Spinal cord (tissue), 9 donors: ENCODE measurements at regions not wholly inside any gene's neighbourhood (a gene's known extent, or its start where the extent isn't known, plus 50 kb on each side); places are given as distances from the start of the nearest gene placed in this dataset.

Experiments used
- DNase-seq, 6 donors: peaks; one replicate each; pipeline versions ENCODE4 v3.0.0 to v3.0.0-alpha.2; 2013 to 2015; ENCODE audit warnings: low spot score in 6 of 6, low read depth in 4 of 6
- H3K27ac ChIP-seq: one replicate; pipeline ENCODE4 v1.5.1; 2013; ENCODE audit warnings: low read depth, low read length, control low read depth
- H3K27me3 ChIP-seq: one replicate; pipeline ENCODE4 v1.6.1; 2013; ENCODE audit warnings: low read length; ENCODE audit not compliant: control insufficient read depth, insufficient read depth
- H3K36me3 ChIP-seq: one replicate; pipeline ENCODE4 v1.6.1; 2013; ENCODE audit warnings: low read length; ENCODE audit not compliant: control insufficient read depth, insufficient read depth
- H3K4me1 ChIP-seq: one replicate; pipeline ENCODE4 v1.6.1; 2013; ENCODE audit warnings: low read length; ENCODE audit not compliant: control insufficient read depth, insufficient read depth
- H3K4me3 ChIP-seq: one replicate; pipeline ENCODE4 v1.5.1; 2013; ENCODE audit warnings: low read depth, low read length, control low read depth
- H3K9me3 ChIP-seq: one replicate; pipeline ENCODE4 v1.6.1; 2013; ENCODE audit warnings: low read length; ENCODE audit not compliant: control insufficient read depth, insufficient read depth
- WGBS: methylation state at CpG from one replicate; pipeline ENCODE4 v1.1.5; 2013; ENCODE audit warnings: missing lambda C conversion rate; ENCODE audit not compliant: insufficient coverage; 5-methylcytosine and 5-hydroxymethylcytosine counted together
- donor health status: healthy.

- H3K4me1 ChIP-seq: peaks cover 45% of the 10 kb centered on the region
- H3K27me3 ChIP-seq: no peaks in the 10 kb centered on the region
- no peak overlapping the region for H3K27ac ChIP-seq
- 73% methylated on average over 1 of the region's 1 CpG for WGBS
- no peaks in the 10 kb centered on the region for H3K36me3 ChIP-seq
- no peak overlapping the region for H3K4me3 ChIP-seq
- H3K9me3 ChIP-seq: no peaks in the 10 kb centered on the region
- no peak for DNase-seq
Measured at GRCh38 chr3:10555263-10555662, 49.9 kb upstream of the ATP2B2 start.

DNA sequence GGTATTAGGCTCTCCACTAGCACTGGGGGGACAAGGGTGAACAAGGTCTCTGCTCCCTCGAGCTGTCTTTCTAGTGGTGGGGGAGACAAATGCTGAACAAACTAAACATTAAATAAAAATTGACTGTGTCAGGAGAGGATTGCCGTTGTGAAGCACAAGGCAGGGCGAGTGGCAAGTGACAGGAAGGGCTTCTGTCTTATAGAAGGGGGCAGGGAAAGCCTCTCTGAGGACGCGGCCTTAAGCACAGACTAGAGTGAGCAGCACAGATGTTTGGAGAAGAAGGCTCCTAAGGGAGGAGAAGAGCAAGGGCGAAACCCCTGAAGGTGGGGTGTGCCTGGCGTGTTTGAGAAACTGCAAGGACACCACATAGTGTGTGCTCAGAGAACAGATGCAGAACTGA lies 50.9 kb upstream of the ATP2B2 start:
- H3K4me1 ChIP-seq: peaks cover 36% of the 10 kb centered on the region
- H3K27ac ChIP-seq: no peak overlapping the region
- H3K27me3 ChIP-seq: no peaks in the 10 kb centered on the region
- no peaks in the 10 kb centered on the region for H3K36me3 ChIP-seq
- no peaks in the 10 kb centered on the region for H3K9me3 ChIP-seq
- DNase-seq: no peak
- H3K4me3 ChIP-seq: no peak overlapping the region
- WGBS: 67% methylated on average over 3 of the region's 7 CpGs

- no peak for DNase-seq
- Histone ChIP-seq H3K36me3 (no peaks in the 10 kb centered on the region), H3K27me3 (no peaks in the 10 kb centered on the region), H3K9me3 (no peaks in the 10 kb centered on the region), H3K4me1 (peaks cover 30% of the 10 kb centered on the region), H3K4me3 (no peak overlapping the region), H3K27ac (no peak overlapping the region)
- WGBS: 66% methylated on average over 7 of the region's 7 CpGs
Measured at GRCh38 chr3:10557250-10557649, 51.9 kb upstream of the ATP2B2 start.

DNA sequence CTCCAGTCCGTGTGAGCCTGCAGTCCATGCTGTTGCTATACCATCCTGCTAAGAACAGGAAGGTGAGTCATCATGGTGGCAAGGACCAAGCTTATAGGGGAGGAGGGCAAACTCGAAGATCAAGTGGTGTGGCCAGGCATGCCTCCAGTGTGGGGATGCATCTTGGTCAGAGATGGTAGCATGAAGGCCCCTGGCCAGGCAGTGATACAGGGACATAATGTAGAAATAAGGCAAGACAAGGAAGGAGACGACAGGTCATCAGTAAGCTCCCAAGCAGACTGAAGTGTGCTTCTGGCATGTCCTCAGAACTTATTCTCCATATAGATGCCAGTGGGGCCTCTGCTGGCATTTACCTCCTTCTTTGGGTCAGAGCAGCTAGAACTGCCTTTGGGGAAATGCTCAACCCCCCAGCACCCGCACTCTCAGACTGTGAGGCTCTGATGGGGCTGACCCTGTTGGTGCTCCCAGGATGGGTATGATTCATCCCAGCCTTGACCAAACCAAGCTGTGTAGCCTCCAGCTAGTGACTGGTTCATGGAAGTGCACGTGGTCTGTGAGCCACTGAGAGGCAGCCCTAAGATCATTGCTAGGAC lies 52.5 kb upstream of the ATP2B2 start:
- 76% methylated on average over 4 of the region's 5 CpGs for WGBS
- DNase-seq: no peak

DNA sequence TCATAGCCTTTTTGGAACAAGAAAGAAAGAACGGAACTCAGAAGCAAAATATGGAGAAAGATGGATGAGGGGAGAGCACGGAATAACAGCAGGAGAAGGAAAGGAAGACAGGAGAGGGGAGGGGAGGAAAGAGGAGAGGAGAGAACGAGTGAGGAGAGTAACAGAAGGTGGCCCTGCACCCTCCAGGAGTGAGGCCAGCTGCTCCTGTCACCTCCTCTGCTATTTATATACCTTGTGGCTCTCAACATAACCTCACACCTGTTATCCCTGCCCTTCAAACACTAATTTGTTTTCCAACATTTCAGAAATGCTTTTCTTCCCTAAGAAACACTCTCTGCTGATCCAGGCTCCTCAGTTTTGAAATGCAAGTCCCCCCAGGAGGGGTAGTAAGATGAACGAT lies 53.4 kb upstream of the ATP2B2 start:
- Histone ChIP-seq H3K4me1 (peaks cover 16% of the 10 kb centered on the region), H3K27ac (no peak overlapping the region), H3K27me3 (no peaks in the 10 kb centered on the region), H3K36me3 (no peaks in the 10 kb centered on the region), H3K9me3 (no peaks in the 10 kb centered on the region), H3K4me3 (no peak overlapping the region)
- WGBS: 71% methylated on average over 1 of the region's 4 CpGs
- DNase-seq: no peak

More for the DNA sequence above, 52.5 kb upstream of the ATP2B2 start:
- no peaks in the 10 kb centered on the region for H3K9me3 ChIP-seq
- no peak overlapping the region for H3K4me3 ChIP-seq
- no peaks in the 10 kb centered on the region for H3K27me3 ChIP-seq
- H3K36me3 ChIP-seq: no peaks in the 10 kb centered on the region
- H3K27ac ChIP-seq: no peak overlapping the region
- H3K4me1 ChIP-seq: peaks cover 24% of the 10 kb centered on the region

DNA sequence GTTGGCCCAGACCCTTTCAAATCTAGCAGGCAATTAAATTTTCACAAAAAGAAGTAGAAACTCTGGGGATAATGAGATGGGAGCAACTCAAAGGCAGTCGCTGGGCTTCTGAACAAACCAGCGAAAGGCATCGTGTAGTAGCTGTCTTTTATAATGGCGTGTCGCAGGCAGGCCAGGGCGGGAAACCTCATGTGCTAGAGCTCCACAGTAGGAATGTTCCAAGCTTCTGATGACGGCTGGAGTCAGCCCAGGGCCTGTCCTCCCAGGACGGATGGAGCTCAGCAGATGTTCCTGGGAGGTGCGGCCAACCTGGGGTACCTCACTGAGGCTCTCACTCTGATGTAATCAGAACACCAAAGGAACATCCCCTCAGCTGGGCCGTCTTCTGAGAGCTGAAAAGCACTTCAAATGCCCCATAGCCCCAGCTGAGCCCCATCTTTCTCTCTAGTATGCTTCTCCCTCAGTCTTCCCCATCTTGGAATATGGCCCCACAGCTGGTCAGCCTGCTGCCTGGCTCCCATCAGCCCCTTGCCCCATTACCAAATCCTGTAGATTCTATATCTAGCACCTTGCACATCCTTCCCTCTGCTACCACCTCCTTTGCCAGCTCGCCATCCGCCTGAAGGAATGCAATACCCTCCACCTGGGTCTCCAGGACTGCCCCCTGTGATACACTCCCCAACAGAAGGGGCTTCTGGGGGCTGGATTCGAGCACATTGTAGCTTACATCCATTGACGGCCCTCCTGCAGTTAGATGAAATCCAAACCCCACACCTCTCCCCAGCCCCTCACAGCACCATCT lies 54.9 kb upstream of the ATP2B2 start:
- 79% methylated on average over 14 of the region's 14 CpGs for WGBS
- peaks cover 3% of the 10 kb centered on the region for H3K4me1 ChIP-seq
- H3K9me3 ChIP-seq: no peaks in the 10 kb centered on the region
- H3K4me3 ChIP-seq: no peak overlapping the region
- H3K27ac ChIP-seq: no peak overlapping the region
- H3K27me3 ChIP-seq: no peaks in the 10 kb centered on the region
- no peaks in the 10 kb centered on the region for H3K36me3 ChIP-seq
- no peak for DNase-seq

DNA sequence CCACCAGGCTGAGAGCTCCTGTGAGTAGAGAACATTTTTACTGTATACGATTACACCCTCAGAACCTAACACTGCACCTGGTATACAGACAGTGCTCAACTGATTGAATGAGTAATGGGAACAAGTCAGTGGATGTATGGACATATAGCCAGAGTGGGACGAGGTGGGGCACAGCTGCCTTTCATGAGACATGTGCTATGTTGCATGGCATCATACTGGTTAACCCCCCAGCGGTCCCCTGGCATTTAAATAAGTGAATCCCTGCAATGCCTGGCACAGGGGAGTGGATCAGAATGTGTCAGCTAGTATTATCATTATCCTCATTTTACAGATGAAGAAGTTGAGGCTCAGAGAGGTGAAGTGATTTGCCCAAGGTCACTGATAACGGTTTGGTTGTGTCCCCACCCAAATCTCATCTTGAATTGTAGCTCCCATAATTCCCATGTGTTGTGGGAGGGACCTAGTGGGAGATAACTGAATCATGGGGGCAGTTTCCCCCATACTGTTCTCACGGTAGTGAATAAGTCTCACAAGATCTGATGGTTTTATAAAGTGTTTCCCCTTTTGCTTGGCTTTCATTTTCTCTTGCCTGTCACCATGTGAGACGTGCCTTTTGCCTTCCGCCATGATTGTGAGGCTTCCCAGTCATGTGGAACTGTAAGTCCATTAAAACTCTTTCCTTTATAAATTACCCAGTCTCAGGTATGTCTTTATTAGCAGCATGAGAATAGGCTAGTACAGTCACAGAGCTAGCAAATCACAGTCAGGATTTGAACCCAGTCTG lies 56.0 kb upstream of the ATP2B2 start:
- no peak for DNase-seq
- Histone ChIP-seq H3K9me3 (no peaks in the 10 kb centered on the region), H3K27ac (no peak overlapping the region), H3K4me3 (no peak overlapping the region), H3K4me1 (peaks cover 3% of the 10 kb centered on the region), H3K27me3 (no peaks in the 10 kb centered on the region), H3K36me3 (no peaks in the 10 kb centered on the region)
- WGBS: 72% methylated on average over 3 of the region's 7 CpGs

- Histone ChIP-seq H3K9me3 (no peaks in the 10 kb centered on the region), H3K4me3 (no peak overlapping the region), H3K27ac (no peak overlapping the region), H3K4me1 (peaks cover 1% of the 10 kb centered on the region), H3K27me3 (no peaks in the 10 kb centered on the region), H3K36me3 (no peaks in the 10 kb centered on the region)
- WGBS: 87% methylated on average over 4 of the region's 4 CpGs
- no peak for DNase-seq
Measured at GRCh38 chr3:10561946-10562560, 56.7 kb upstream of the ATP2B2 start.

GRCh38 chr3:10563396-10563795 lies 58.0 kb upstream of the ATP2B2 start:
- Histone ChIP-seq H3K27me3 (no peaks in the 10 kb centered on the region), H3K4me3 (no peak overlapping the region), H3K36me3 (no peaks in the 10 kb centered on the region), H3K27ac (no peak overlapping the region), H3K4me1 (peaks cover 6% of the 10 kb centered on the region), H3K9me3 (no peaks in the 10 kb centered on the region)
- no peak for DNase-seq
- WGBS: 94% methylated on average over 2 of the region's 2 CpGs
